GM18867 (cell line): ENCODE measurements at regions not wholly inside any gene's neighbourhood (a gene's known extent, or its start where the extent isn't known, plus 50 kb on each side); places are given as distances from the start of the nearest gene placed in this dataset.
"Not testable (repeated sequence)": the region's sequence is repeated elsewhere in the genome, so short reads cannot be mapped to it uniquely, and the experiment has no call there.

Source experiments
- ATAC-seq: cut with Tn5 transposase; IDR thresholded peaks from one replicate; pipeline ENCODE4 v1.9.1; 2021; ENCODE audit warnings: mild to moderate bottlenecking, moderate library complexity; ENCODE audit not compliant: unreplicated experiment

DNA sequence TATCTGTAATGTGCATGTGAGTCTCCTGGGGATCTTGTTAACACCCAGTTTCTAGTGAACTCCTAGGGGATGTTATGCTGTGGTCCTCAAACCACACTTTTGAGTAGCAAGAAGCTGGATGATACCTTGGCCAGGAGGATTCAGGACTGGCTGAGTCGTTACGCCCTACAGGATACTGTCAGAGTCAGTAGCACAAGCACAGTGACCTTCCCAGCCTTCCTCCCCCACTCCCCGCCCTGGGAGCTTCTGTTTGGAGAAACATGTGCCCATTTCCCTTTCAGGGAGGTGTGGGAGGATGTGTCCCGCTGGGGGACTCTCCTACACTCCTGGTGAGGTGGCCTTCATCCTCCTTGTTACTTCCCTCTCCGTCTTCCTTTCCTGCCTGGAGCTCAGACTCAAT lies 76.4 kb upstream of the TRPM1 start:
- no peak for ATAC-seq

DNA sequence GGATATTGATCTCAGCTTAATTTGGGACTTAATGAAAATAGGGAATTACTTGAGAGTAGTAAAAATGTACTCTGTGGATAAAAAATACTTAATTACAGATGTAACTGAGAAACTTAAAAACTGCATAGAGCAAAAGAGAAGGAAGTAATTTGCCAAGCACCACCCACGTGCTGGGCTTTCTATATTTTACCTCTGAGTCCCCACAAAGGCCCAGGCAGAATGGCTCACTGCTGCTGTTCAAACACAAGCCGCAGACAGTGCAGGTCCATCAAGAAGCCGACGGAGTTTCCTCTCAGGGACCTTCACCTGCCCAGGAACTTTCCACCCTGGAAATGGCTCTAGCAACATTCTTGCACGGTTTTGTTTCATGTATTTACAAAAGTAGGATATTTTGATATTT lies 77.2 kb upstream of the TRPM1 start:
- ATAC-seq = no peak

GRCh38 chr15:31179693-31180092 lies 78.2 kb upstream of the TRPM1 start:
- ATAC-seq = no peak

GRCh38 chr15:31193291-31193690 lies 91.8 kb upstream of the TRPM1 start:
- ATAC-seq = no peak

DNA sequence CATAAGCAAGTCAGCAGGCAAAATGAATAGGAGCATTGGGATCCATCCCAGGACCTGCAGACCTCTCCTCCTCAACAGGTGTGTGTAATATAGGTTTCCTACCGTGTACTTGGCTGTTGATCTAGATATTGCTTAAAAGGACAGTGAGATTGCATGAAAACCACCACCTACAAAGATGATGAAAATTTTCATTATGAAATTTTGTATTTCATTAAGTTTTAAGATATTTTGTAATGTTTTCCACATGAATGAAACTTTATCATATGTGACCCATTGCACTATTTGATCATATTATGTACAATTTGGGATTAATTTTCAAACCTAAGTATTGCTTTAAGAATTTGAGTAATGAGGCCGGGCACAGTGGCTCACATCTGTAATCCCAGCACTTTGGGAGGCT lies 94.3 kb upstream of the TRPM1 start:
- ATAC-seq = no peak

GRCh38 chr15:31197497-31198414 lies 96.2 kb upstream of the TRPM1 start:
- no peak for ATAC-seq

- no peak for ATAC-seq
Measured at GRCh38 chr15:31200735-31201151, 99.2 kb upstream of the TRPM1 start.

- ATAC-seq = no peak
Measured at GRCh38 chr15:31202953-31203352, 101.4 kb upstream of the TRPM1 start.

- ATAC-seq = no peak
Measured at GRCh38 chr15:31203999-31204398, 102.5 kb upstream of the TRPM1 start.

GRCh38 chr15:31206386-31207181 lies 105.1 kb upstream of the TRPM1 start:
- no peak for ATAC-seq

- ATAC-seq = no peak
Measured at GRCh38 chr15:31207246-31207645, 105.7 kb upstream of the TRPM1 start.

- ATAC-seq = not testable (repeated sequence)
Measured at GRCh38 chr15:31207861-31208260, 106.3 kb upstream of the TRPM1 start.

DNA sequence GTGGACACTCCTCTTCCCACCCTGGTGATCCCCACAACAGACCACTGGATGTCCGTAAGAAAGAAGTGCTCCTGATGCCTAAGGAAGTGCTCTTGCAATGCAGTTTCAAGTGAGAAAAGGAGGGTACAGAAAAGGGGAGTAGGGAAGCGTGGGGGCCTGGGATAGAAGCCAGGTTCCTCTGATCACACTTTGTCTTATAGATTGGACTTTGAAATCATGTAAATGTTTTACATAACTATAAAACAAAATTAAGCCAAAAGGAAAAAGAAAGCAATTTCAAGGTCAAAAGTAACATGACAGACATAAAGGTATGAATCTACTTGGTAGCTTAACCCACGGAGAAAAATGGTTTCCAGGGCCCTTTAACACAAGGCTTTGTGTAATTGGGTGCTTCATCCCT lies 107.3 kb upstream of the TRPM1 start:
- no peak for ATAC-seq

GRCh38 chr15:31211353-31211752 lies 109.8 kb upstream of the TRPM1 start:
- ATAC-seq = no peak

DNA sequence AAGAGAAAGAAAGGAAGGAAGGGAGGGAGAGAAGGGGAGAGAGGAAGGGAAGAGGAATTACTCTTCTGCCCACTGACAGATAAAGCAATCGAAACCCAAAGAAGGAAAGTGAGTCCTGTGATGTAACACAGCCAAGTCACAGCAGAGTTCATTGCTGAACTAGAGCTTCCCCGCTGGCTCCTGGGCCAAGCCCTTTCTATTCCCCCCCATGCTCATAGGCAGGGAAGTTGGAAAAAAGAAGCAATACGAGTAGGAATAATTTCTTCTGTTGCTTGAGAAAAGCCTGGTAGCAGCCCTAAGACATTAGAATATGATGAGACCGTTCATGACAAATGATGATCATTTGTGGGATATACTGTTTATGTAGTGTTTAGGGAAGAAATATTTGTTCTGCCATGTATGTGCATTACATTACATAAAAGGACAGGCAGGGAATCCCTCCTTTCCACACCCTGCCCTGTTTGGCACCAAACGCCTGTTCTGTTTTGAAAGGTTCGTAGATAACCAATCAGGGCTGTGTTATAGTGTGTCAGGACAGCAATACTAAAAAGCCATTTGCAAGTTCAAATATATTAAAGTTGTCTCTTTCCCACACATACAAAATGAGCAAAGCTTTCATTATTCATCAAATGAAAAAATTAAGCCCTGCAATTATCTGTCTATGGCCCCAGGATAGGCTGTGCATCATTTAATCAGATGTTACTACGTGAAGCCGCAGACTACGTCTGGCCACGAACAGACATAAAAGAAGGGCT lies 111.0 kb upstream of the TRPM1 start:
- ATAC-seq = no peak

DNA sequence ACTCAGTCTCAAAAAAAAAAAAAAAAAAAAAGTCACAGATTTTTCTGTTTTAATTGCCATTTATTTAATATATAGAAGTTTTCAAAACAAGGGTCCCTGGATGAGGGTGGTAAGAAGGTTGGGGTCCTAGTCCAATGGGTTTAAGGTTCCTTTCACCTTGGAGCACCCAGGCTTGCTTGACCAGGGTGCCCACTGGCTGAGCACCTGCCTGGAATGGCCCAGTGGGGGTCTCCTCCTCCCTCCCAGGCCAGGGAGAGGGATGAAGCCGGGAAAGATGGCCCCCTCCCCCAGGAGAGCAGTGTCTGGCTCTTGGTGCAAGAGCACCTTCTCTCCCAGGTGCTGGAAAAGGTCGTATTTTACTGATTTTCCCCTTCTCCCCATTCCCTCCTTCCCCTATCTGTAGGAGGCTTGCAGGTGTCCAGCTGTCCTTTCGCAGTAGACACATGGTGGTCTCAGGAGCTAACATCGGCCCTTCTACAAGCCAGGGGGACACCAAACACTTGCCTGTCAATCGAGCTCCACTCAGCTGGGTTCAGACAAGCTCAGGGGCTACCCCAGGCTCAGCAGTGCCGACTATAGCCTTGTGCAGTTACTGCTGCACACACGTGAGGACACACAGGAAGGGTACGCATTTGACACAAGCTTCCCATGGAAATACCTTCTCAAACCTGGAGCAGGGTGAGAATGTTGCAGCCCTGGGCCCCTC lies 112.3 kb upstream of the KLF13 start:
- no peak for ATAC-seq

DNA sequence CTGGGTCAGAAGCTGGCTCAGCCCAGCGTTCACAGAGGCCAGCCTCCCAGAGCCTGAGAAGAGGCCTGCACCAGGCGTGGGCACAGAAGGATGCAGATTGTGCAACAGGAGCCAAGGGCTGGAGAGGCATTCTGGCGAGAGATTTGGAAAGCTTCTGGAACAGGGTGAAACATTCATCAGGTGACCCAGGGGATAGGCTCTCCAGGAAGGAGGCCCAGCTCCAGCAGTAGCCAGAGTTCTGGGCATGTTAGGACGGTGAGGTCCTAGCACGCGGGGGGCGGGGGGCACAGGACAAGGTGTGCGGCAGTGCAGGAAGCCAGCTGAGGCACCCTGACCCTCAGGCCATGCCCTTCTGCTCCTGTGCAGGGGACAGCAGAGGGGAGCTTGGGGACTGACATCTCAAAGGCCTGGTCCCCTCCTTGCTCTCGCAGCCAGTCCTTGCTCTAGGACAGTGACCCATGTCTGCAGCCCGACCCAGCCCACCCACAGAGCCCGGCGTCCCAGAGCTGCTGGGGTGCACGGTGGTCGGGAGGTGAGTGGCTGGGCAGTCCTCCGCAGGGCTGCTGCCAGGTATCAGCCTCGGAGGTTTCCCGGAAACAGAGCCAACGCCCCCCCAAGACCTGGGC lies 111.7 kb upstream of the KLF13 start:
- no peak for ATAC-seq

- ATAC-seq = peak; percentile 74
Measured at GRCh38 chr15:31215490-31216214, 111.0 kb upstream of the KLF13 start.

- peak; percentile 48 for ATAC-seq
Measured at GRCh38 chr15:31216215-31216911, 110.3 kb upstream of the KLF13 start.
